A549 (cell line): ENCODE measurements at regions not wholly inside any gene's neighbourhood (a gene's known extent, or its start where the extent isn't known, plus 50 kb on each side); places are given as distances from the start of the nearest gene placed in this dataset.

Experiments
- ATAC-seq, 2 experiments: fragments of 200-7000 bp in 1 of 2; fragments of >200 bp in 1 of 2; cut with Nextera tagmentation in 1 of 2; cut with Tn5 transposase in 1 of 2; 3 replicates each; pipeline versions ENCODE4 v1.8.0 to v1.9.1; 2018 to 2020; ENCODE audit warnings: mild to moderate bottlenecking in 1 of 2, moderate library complexity in 1 of 2
- CTCF ChIA-PET: fragments of 300-600 bp; sonication (Branson Sonifier 250); formaldehyde crosslinking; extraction: SDS; loops from one replicate; lab custom pipeline; 2021; ENCODE audit warnings: antibody characterized with exemption, inconsistent platforms; lab: Yijun Ruan, JAX
- POLR2A ChIA-PET: fragments of 350-600 bp; formaldehyde crosslinking; extraction: SDS; loops from one replicate; lab custom pipeline; 2021; ENCODE audit warnings: antibody characterized with exemption, inconsistent platforms; lab: Yijun Ruan, JAX
- DNase-seq, 2 experiments: peaks; one replicate each; pipeline versions ENCODE4 v3.0.0 to v3.0.0-alpha.2; 2011 to 2016; ENCODE audit warnings: low read depth in 1 of 2, low spot score in 1 of 2
- FAIRE-seq: peaks from 2 replicates; lab custom pipeline; 2011; peaks lifted over from hg19 to GRCh38; lab: Jason Lieb, UNC
- H3K27ac ChIP-seq, 2 experiments: fragments of >200 bp; sonication (Bioruptor Twin); formaldehyde crosslinking; 3 replicates each; pipeline ENCODE4 v1.5.1; 2016 to 2017
- H3K4me1 ChIP-seq: fragments of >200 bp; sonication (Bioruptor Twin); formaldehyde crosslinking; 3 replicates; pipeline ENCODE4 v1.6.1; 2016
- H3K4me2 ChIP-seq: fragments of >200 bp; sonication (Bioruptor Twin); formaldehyde crosslinking; 3 replicates; pipeline ENCODE4 v1.6.1; 2016
- H3K4me3 ChIP-seq: fragments of >200 bp; sonication (Bioruptor Twin); formaldehyde crosslinking; 3 replicates; pipeline ENCODE4 v1.5.1; 2016
- H3K9me3 ChIP-seq: fragments of >200 bp; sonication (Bioruptor Twin); formaldehyde crosslinking; 3 replicates; pipeline ENCODE4 v1.6.1; 2016
- ATOH8 ChIP-seq: fragments of 250-450 bp; sonication (Bioruptor Pico); IDR thresholded peaks from 2 replicates; pipeline ENCODE4 v1.5.0; 2020; ENCODE audit warnings: low read depth, mild to moderate bottlenecking, moderate library complexity
- CBX8 ChIP-seq: fragments of 200-600 bp; sonication (generic); IDR thresholded peaks from 2 replicates; pipeline ENCODE4 v1.6.1; 2016
- CEBPB ChIP-seq, 2 experiments: fragments of >200 bp in 1 of 2; sonication (Bioruptor Twin) in 1 of 2; formaldehyde crosslinking in 1 of 2; IDR thresholded peaks; 2 replicates each; pipeline ENCODE4 v1.6.1; 2012 to 2016
- CTCF ChIP-seq: fragments of >200 bp; sonication (Bioruptor Twin); formaldehyde crosslinking; IDR thresholded peaks from 3 replicates; pipeline ENCODE4 v1.5.1; 2016
- EHF ChIP-seq: fragments of 250-450 bp; sonication (Bioruptor Pico); IDR thresholded peaks from 2 replicates; pipeline ENCODE4 v1.5.0; 2020; ENCODE audit warnings: mild to moderate bottlenecking
- EHMT2 ChIP-seq: fragments of 200-600 bp; sonication (generic); IDR thresholded peaks from 2 replicates; pipeline ENCODE4 v1.6.1; 2016; ENCODE audit warnings: antibody characterized with exemption, low read depth, mild to moderate bottlenecking, moderate library complexity
- EP300 ChIP-seq, 2 experiments: fragments of >200 bp; sonication (Bioruptor Twin); formaldehyde crosslinking; IDR thresholded peaks; 2 replicates in 1 of 2; 3 replicates in 1 of 2; pipeline ENCODE4 v1.6.1; 2016 to 2017
- GATA3 ChIP-seq: IDR thresholded peaks from 2 replicates; pipeline ENCODE4 v1.6.1; 2012; ENCODE audit warnings: borderline replicate concordance
- HEYL ChIP-seq: fragments of 250-450 bp; sonication (Bioruptor Pico); IDR thresholded peaks from 2 replicates; pipeline ENCODE4 v1.8.0; 2021; ENCODE audit warnings: mild to moderate bottlenecking, moderate library complexity
- HMGXB4 ChIP-seq: fragments of 250-450 bp; sonication (Bioruptor Pico); IDR thresholded peaks from 2 replicates; pipeline ENCODE4 v1.5.0; 2021; ENCODE audit warnings: mild to moderate bottlenecking, moderate library complexity, borderline replicate concordance
- HOXB5 ChIP-seq: fragments of 250-450 bp; sonication (Bioruptor Pico); IDR thresholded peaks from 2 replicates; pipeline ENCODE4 v1.5.0; 2020; ENCODE audit warnings: mild to moderate bottlenecking, moderate library complexity
- JUN ChIP-seq, 2 experiments: fragments of >200 bp; sonication (Bioruptor Twin); formaldehyde crosslinking; IDR thresholded peaks; 2 replicates in 1 of 2; 3 replicates in 1 of 2; pipeline ENCODE4 v1.6.1; 2016 to 2017
- JUNB ChIP-seq: fragments of >200 bp; sonication (Bioruptor Twin); formaldehyde crosslinking; IDR thresholded peaks from 2 replicates; pipeline ENCODE4 v1.6.1; 2016
- KDM1A ChIP-seq: fragments of 200-600 bp; sonication (generic); IDR thresholded peaks from 2 replicates; pipeline ENCODE4 v1.6.1; 2016; ENCODE audit warnings: low read depth, mild to moderate bottlenecking
- KDM5A ChIP-seq: fragments of 200-600 bp; sonication (generic); IDR thresholded peaks from 2 replicates; pipeline ENCODE4 v1.6.1; 2016; ENCODE audit warnings: antibody characterized with exemption, mild to moderate bottlenecking
- MAFK ChIP-seq: fragments of 450-650 bp; IDR thresholded peaks from 2 replicates; pipeline ENCODE4 v1.6.1; 2014; ENCODE audit not compliant: partially characterized antibody
- MYC ChIP-seq: IDR thresholded peaks from 2 replicates; pipeline ENCODE4 v1.6.1; 2012; ENCODE audit warnings: mild to moderate bottlenecking, inconsistent platforms, low read length, improper control_type of control experiment, borderline replicate concordance
- POLR2A ChIP-seq: IDR thresholded peaks from 2 replicates; pipeline ENCODE4 v1.6.1; 2012; ENCODE audit warnings: mild to moderate bottlenecking, low read length
- POLR2AphosphoS2 ChIP-seq: conservative IDR thresholded peaks from 2 replicates; pipeline ENCODE4 v1.6.1; 2012; ENCODE audit warnings: low read length, improper control_type of control experiment, inconsistent platforms
- SREBF2 ChIP-seq: fragments of 450-650 bp; IDR thresholded peaks from 2 replicates; pipeline ENCODE4 v1.6.1; 2014; ENCODE audit warnings: mild to moderate bottlenecking, moderate library complexity
- ZC3H11A ChIP-seq: fragments of 450-650 bp; IDR thresholded peaks from 2 replicates; pipeline ENCODE4 v1.6.1; 2014; ENCODE audit warnings: antibody characterized with exemption, mild to moderate bottlenecking
- ZNF302 ChIP-seq: fragments of 250-450 bp; sonication (Bioruptor Pico); IDR thresholded peaks from 2 replicates; pipeline ENCODE4 v1.9.0; 2021; ENCODE audit warnings: inconsistent platforms, mild to moderate bottlenecking, moderate library complexity
- WGBS: methylation state at CpG from one replicate; pipeline ENCODE4 v1.1.6; 2017; ENCODE audit errors: missing lambda C conversion rate; 5-methylcytosine and 5-hydroxymethylcytosine counted together
- TF ChIP-seq, protein P1 (sequence below): IDR thresholded peaks from 2 replicates; pipeline ENCODE4 v1.6.1; 2012

DNA sequence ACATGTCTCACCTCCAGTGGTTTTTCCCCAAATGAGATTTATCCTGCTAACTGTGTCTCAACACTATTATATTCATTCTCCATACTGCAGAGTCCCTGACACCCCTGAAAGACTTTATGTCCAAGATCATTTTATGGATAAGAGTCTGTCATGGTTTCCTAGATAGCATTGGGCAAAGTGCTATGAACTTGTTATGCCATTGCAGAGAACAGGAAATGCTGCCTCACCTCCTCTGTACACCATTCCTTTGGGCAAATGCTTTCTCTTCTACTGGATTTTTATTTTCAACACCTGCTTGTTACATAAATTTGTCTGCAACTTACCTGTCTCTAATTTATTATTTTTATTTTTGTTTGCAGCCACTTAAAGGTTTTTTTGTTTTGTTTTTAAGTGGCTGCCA lies 652.5 kb upstream of the FAM98A start:
- no peak for FAIRE-seq

DNA sequence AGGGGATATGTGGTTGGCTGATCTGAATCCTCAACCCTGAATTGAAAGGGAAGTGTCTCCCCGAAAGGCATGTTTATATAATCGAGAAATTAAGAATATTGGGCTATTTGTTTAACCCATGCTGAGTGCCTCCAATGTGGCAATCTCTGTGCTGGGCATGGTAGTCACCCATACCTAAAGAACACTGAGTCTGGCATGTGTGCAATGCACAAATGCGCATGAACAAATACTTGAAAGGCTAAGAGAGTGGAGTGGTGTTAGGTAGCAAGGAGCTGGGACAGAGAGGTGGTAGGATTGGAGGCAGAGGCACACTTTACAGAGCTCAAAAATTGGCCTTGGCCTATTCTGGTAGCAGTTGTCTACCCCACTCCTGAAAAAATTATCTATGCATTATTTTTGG lies 645.1 kb upstream of the FAM98A start:
- DNase-seq (no peak), FAIRE-seq (no peak), ATAC-seq (no peak)
- no peaks in the 10 kb centered on the region for H3K4me1 ChIP-seq
- H3K4me3 ChIP-seq = no peak overlapping the region
- TF ChIP-seq EHF (CRISPR knock-in tag) (no peak), JUNB (no peak), HOXB5 (CRISPR knock-in tag) (no peak), KDM5A (no peak), GATA3 (no peak), SREBF2 (no peak), POLR2A (no peak)
- WGBS = 9% methylated on average over 3 of the region's 3 CpGs
- no peaks in the 10 kb centered on the region; the same call in 2 of the 3 replicates for H3K9me3 ChIP-seq
- H3K27ac ChIP-seq = no peak overlapping the region
- ChIA-PET POLR2A (no interaction called here), CTCF (no interaction called here)
- no peak overlapping the region for H3K4me2 ChIP-seq

More for the DNA sequence above, 652.5 kb upstream of the FAM98A start:
- no peak for ATAC-seq
- ChIA-PET CTCF (no interaction called here), POLR2A (no interaction called here)
- Histone ChIP-seq H3K4me3 (no peak overlapping the region), H3K4me2 (no peak overlapping the region), H3K9me3 (no peaks in the 10 kb centered on the region), H3K27ac (no peak overlapping the region), H3K4me1 (no peaks in the 10 kb centered on the region)
- no peak for DNase-seq
- no peak for TF ChIP-seq EP300 (IDR thresholded peaks at IDR 0.05)

GRCh38 chr2:34242763-34243123 lies 643.6 kb upstream of the FAM98A start:
- Histone ChIP-seq H3K9me3 (no peaks in the 10 kb centered on the region; the same call in 2 of the 3 replicates), H3K27ac (no peak overlapping the region), H3K4me1 (no peaks in the 10 kb centered on the region), H3K4me3 (no peak overlapping the region), H3K4me2 (no peak overlapping the region)
- CTCF ChIA-PET = no interaction called here
- TF ChIP-seq MAFK (no peak), KDM1A (no peak)
- 0% methylated on average over 3 of the region's 3 CpGs for WGBS
- FAIRE-seq (no peak), ATAC-seq (no peak), DNase-seq (no peak)
- POLR2A ChIA-PET = no interaction called here

DNA sequence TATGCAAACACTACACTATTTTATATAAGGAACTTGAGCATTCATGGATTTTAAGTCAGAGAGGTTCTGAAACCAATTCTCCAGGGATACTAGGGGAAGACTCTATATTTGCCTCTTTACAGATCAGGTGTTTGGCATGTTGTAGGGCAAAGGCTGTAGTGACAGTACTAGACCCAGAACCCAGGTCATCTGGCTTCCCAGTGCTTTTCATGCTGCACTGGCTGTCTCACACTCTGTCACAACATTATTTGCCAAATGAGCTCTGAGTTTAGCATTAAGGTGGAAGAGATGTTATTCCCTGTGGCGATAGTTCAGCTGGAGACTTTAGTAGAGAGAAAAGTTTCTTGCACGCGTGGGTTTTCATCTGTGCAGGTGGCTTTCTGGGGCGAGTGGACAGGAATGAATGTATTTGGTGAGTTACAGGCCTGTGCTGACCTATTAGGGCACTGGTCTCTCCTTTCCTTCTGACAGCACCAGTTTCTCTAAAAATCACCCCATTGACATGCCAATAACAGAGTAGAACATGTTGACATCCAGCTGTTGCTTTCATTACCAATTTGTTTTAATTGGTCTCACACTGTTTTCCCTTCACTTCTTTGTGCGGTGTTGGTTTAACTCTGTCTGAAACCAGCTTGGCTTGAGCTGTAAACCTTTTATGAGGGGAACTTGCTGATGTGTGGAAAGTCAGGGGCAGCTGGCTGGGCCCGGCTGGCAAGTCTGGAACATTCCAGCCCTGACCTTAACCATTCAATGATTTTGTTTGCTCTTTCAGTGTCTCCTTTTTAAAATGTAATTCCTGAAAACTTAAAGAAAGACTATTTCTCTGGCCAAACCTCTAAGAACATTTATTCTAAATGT lies 643.0 kb upstream of the FAM98A start:
- H3K4me2 ChIP-seq = no peak overlapping the region
- WGBS = 28% methylated on average over 6 of the region's 6 CpGs
- H3K27ac ChIP-seq = no peak overlapping the region
- no peak for DNase-seq
- H3K4me3 ChIP-seq = no peak overlapping the region
- no peak for FAIRE-seq
- H3K4me1 ChIP-seq = no peaks in the 10 kb centered on the region
- no peak for TF ChIP-seq HEYL
- TF ChIP-seq POLR2A = no peak
- TF ChIP-seq MYC = no peak
- no peak for TF ChIP-seq CBX8
- no peak for TF ChIP-seq SREBF2
- no peak for TF ChIP-seq CTCF
- TF ChIP-seq, protein P1, sequence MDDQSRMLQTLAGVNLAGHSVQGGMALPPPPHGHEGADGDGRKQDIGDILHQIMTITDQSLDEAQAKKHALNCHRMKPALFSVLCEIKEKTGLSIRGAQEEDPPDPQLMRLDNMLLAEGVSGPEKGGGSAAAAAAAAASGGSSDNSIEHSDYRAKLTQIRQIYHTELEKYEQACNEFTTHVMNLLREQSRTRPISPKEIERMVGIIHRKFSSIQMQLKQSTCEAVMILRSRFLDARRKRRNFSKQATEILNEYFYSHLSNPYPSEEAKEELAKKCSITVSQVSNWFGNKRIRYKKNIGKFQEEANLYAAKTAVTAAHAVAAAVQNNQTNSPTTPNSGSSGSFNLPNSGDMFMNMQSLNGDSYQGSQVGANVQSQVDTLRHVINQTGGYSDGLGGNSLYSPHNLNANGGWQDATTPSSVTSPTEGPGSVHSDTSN = no peak
- CTCF ChIA-PET = no interaction called here
- H3K9me3 ChIP-seq = no peaks in the 10 kb centered on the region; the same call in 2 of the 3 replicates
- POLR2A ChIA-PET = no interaction called here
- ATAC-seq = no peak

GRCh38 chr2:34239511-34239910 lies 640.4 kb upstream of the FAM98A start:
- FAIRE-seq (no peak), ATAC-seq (no peak), DNase-seq (no peak)
- ChIA-PET POLR2A (no interaction called here), CTCF (no interaction called here)
- WGBS = 0% methylated on average over 1 of the region's 1 CpG
- Histone ChIP-seq H3K4me3 (no peak overlapping the region), H3K9me3 (no peaks in the 10 kb centered on the region; the same call in 2 of the 3 replicates), H3K4me1 (no peaks in the 10 kb centered on the region), H3K4me2 (no peak overlapping the region), H3K27ac (no peak overlapping the region)
- TF ChIP-seq POLR2AphosphoS2 (no peak), MAFK (no peak), ZNF302 (no peak), CEBPB (IDR thresholded peaks at IDR 0.05) (no peak), ATOH8 (no peak), EHMT2 (no peak), ZC3H11A (no peak), HMGXB4 (CRISPR knock-in tag) (no peak), JUN (IDR thresholded peaks at IDR 0.05) (no peak)
